GM18502 (cell line): ENCODE measurements at regions not wholly inside any gene's neighbourhood (a gene's known extent, or its start where the extent isn't known, plus 50 kb on each side); places are given as distances from the start of the nearest gene placed in this dataset.

Source experiments
- ATAC-seq: cut with Tn5 transposase; IDR thresholded peaks from one replicate; pipeline ENCODE4 v1.9.1; 2021; ENCODE audit warnings: mild to moderate bottlenecking; ENCODE audit not compliant: unreplicated experiment, poor library complexity

DNA sequence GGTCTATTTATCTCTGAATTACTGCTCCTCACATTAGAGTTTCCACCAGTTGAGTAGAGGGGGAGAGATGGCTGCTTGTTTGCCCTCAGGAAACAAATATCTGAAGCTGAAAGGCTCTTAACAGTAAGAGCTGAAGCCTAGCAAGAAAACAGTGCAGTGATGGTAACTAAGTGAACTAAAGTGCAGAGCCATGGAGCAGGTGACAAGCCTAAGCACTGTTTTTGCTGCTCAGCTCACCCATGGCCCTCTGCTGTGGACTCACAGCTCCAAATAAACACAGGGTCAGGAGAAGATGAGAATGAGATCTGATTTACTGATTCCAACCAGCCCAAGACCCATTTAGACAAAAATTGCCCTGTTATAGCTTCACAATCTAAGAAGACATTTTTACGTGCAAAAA, 118.4 kb downstream of the ETAA1 start:
- no peak for ATAC-seq

DNA sequence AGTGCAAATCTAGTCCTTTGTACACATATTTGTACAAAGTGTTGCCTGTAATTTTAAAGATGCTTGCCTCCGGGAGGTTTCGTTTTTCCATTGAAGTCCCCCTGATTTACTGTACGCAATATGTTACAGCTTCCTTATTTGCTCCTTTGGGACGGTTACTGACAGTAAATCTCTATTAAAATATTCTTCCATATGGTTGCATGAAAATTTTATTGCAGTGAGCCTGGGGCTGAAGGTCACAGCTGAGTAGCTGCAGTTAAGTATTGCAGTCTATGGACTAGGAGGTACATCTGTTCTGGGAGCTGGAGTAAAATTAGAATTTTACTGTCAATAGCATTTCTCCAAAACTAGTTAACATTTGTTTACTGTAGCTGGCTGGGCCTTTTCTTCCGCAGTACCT, 119.2 kb downstream of the ETAA1 start:
- ATAC-seq, result no peak

DNA sequence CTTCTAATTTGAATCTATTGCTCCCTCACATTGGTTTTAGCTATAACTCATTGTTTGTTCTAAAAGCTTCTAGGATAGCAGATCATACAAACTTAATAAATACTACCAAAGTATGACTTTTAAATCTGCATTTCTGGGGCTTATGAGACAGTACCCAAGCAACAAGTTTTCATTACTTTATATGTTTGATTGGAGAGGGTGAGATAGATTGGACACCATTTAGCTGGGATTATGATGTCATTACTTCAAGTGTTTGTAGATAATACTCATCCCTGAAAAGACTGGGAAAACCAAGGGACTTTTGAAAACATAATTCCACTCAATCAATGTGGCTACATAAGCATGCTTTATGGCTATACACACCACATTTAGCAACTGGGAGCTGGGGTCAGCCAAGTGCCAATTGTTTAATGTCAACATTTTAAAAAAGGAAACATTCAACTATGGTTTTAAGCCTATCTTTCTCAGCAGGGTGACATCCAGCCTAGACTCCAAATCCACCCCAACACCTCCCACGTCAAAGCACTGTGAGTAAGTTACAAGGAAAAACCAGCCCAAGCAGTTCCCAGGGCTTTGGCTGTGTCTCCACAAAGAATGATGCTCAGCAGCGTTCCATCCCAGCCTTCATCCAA, 119.9 kb downstream of the ETAA1 start:
- ATAC-seq, result no peak

DNA sequence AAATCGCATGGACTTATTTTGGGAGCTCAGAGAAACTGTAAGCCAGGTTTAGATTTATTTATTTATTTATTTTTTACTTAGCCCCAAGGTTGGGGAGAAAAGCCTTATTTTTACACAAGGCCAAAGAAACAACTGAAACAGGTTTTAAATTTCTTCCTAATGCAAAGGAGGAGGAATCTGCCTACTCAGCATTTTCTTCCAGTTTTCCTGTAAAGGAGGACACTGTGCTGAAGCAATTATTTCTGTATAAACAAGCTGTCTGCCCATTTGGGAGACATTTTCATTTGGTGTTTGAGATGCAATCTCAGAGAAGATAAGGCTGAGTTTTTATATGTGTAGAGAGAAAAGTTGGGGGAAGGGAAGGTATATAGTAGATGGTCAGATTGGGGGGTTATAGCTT, 125.0 kb downstream of the ETAA1 start:
- ATAC-seq, result no peak

DNA sequence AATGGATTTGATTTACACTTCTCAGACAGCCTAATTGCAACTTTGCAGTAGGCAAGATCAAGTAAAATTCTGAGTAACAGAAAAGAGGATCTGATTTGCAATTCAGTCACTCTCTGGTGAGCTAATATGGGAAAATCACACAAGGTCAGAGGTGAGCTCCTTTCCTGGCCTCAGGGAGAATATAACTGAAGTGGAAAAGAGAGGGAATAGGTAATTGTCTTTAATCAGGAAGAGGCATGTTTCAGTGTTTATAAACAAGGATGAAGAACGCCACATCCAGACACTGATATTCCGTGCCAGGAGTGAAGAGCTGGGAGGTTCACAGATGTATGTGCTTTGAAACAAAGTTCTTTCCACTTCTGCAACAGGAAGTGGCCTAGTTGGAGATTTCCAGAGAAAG, 127.1 kb downstream of the ETAA1 start:
- ATAC-seq, result no peak

DNA sequence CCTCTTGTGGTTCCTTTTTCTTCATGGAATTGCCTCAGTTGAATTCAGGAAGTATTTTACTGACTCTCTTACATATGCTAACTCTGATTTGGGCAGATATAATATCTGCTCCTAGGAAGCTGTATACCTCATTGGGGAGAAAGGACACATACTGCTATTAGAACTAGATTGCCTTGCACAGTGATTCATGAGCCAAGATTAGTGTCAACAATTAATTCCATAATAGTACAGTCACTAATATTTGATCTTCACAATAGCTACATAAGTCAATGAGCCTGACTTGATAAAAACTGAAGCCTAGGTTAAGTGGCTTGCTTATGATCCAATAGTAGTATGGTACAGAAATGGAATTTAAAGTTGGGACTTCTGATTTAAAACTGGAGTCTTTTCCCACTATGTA, 127.6 kb downstream of the ETAA1 start:
- ATAC-seq, result no peak

DNA sequence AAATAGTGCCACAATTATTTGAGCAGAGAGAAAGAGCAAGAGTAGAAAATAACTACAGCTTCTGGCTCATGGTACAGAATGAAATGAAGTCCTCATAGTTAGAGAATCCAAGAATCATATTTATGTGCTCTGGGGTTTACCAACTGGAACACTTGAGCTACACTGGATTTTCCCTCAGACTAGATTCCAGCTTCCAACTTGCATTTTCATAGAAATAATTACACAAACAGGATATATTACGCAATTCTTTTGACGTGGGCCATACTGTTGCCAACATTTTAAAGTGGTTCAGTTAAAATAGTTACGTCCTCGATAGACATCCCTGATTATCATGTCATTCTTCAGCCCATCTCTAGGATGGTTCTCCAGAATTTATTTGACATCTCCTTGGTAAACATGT, 129.2 kb downstream of the ETAA1 start:
- ATAC-seq, result no peak

DNA sequence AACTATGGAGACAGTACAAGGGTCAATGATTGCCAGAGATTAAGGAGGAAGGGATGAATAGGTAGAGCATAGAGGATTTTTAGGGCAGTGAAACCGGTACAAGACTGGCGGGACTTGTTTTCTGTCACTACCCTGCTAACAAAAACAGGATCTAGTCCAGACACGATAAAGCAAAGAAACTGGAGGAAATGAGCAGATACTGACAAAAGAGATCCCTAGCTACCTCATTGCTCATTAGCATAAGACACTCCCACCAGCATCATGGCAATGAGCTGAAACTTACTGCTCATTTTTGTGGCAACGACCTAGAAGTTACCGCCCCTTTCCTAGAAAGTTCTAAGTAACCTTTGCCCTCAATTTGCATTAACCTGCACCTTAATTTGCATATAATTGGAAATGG, 131.2 kb downstream of the ETAA1 start:
- no peak for ATAC-seq

DNA sequence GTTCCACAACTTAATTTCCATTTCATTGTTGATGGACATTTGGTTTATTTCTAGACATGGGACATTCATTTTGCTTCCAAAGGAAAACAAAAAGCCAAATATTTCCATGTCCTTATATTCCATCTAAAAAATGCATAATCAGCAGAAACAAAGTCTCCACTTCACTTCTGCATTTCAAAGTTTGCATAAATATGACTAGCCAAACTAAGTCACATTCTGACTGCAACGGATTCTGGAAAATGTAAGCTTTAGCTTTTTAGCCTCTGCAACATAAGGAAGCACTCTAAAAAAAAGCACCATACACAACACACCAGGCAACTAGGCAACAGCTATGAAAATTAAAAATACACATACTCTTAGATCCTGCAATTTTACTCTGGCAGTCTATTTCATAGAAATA, 135.3 kb downstream of the ETAA1 start:
- ATAC-seq, result no peak

DNA sequence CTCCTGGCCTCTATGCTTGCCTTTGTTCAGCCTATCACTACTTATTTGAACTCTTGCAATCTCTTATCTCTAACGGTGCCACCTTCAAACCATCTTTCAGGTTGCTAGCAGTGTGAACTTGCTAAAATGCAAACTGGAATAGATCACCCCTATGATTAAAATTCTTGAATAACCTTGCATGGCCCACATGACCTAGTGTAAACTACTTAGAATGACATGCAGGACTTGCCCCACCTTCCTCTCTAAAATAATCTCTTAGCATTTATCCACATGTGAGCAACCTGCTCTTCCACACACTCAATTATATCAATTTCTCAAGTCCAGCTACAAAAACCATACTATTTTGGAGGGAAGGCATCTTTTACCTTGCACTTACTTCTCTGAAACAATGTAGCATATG, 137.6 kb downstream of the ETAA1 start:
- ATAC-seq, result no peak

DNA sequence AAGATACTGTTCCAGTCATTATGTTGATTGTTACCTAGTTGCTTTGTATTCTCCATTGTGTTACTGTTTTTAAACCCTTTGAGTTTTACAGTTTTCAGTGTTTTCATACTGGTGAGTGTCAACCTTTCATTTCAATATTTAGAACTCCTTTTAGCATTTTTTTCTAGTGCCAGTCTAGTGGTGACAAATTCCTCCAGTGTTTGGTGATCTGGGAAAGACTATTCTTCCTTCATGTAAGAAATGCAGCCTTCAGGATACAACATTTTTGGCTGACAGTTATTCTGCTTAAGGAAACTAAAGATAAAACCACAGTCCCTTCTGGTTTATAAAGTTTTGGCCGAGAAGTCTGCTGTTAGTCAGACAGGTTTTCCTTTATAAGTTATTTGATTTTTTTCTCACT, 143.8 kb downstream of the ETAA1 start:
- ATAC-seq, result no peak

DNA sequence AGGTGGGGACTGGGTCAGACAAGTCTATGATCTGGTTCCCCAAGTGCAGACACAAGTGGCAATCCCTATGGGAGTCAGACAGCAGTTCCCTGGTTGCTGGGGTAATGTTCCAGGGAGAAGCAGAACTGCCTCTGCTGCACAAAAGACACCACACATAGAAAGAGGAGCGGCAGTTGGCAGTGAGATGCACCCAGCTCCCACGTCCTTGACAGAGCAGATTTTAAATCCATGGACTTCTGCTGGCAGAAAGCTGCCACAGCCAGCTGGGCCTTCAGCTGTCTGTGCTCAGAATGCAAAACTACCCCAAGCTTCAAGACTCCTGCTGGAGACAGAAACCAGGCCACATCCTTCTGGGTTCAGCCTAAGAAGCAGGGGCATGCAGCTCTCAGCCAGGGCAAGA, 147.2 kb downstream of the ETAA1 start:
- no peak for ATAC-seq

DNA sequence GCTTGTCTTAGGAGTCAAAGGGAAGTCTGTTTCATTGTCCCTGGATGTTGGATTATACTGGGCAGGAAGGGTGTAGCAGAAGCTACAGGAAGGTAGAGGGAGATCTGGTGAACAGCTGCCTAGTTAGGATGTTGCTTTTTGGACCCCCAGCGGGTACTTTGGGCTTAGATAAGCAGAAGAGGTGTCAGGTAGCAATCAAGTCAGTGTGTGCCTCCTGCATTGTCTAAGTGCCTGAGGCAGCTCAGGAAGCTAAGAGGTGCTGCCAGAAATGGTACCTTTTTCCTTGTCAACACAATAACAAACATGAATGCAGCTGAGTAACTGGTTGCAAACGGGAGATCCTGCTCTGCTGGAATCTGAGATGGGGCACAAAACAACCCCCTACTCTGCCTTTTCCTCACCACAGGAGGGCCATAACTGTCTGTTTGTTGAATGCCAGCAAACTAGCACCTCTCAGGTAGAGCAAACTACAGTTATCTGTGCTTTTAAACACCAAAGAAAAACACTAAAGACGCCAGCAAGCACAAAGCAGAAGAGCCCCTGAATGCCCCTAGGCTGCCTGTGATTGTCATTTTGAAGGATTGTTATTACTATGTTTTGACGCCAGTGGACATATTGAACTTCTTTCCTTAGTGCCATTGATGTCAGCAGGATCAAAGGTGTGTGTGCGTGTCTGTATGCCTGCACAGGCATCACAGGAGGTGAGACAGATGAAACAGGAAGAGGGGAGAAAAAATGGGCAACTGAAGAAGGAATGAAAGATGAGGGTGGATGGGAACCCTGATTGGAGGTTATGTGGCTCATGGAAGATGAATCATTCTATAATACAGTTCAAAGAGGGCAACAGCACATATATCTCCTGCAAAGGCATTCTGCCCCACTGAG, 151.4 kb downstream of the ETAA1 start:
- ATAC-seq, result no peak

DNA sequence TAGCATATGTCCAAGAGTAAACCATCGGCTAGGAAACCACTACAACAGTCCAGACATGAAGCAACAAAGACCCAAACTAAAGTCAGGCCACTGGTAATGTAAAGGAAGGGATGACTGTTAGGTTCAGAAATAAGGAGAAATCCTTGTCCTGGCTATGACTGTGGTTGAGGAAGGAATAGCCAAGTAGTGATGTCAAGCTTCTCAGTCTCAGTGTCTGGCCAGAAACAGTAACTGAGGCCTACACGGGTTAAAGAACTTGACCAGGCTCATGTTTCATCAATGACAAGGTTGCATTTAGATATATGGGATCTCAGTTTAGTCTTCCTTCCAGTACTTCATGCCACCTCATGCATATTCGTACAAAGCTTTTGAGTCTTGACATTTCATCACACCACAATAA, 162.0 kb downstream of the ETAA1 start:
- no peak for ATAC-seq

DNA sequence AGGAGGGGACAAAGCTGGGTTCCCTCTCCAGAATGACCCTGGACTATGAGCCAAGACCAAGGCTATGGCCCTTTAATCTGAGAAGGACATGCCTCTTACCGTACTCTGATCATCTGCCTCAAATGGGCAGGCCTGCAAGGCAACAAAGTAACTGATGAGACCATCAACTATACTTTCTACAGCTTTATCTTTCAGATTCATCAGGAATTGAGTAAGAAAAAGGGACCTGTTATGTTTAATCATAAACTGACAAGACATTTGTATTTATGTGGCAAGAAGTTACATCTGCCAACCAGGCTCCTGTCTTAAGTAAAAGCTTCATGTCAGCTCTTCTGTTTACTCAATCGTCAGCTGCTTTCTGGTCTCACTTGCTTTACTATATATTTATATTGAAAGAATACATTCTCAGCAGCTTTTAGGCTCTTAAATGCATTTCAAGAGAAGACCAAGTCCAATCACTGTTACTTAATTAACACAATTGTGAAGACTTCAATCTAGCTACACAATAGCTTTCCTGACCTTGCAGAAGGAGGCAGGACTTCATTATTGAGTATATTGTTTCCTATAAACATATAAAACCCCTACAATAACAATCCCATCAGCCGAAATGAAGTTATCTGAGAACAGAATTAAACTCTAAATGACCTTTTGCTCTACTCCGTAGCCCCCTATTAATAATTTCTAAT, 163.8 kb downstream of the ETAA1 start:
- ATAC-seq, result no peak

DNA sequence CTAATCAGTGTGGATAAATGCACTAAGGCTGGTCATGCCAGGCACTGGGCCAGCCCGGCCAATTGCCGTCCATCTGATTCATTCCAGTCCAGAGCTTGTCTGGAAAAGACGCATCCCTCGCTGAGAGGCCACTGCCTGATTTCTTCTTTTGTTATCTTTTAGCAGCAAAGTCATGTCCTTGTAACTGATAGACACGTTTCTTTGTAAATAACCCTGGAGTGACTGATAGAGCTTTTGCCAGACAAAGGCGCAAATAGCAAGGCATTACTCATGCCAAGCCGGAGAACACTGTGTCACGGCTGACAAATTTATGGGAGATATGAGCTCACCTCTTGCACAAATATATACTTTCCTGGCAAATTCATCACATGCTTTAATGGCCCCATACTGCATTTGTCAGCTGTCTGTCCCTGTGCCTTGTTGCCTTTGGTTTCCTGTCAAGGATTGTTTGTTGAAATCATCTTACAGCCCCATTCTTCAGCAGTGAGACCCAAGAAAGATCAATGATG, 164.4 kb downstream of the ETAA1 start:
- ATAC-seq, result no peak

DNA sequence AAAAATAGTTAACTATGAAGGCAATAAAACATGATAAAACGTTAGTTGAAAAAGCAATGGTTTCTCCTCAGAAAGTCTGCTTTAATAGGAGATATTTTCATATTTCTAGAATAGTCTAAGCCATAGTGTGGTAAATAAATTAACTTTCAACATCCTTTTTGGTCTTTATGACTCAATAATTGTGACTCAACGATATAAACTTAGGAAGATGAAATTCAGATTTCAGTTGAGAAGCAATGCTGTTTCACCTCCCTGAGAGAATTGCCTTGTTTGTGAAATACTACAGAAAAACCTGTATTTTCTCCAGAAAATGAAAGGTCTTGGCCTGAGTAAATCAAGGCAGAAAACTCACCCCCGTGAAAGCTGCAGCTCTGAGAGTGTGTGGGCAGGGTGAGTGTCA, 166.9 kb downstream of the ETAA1 start:
- ATAC-seq, result no peak

DNA sequence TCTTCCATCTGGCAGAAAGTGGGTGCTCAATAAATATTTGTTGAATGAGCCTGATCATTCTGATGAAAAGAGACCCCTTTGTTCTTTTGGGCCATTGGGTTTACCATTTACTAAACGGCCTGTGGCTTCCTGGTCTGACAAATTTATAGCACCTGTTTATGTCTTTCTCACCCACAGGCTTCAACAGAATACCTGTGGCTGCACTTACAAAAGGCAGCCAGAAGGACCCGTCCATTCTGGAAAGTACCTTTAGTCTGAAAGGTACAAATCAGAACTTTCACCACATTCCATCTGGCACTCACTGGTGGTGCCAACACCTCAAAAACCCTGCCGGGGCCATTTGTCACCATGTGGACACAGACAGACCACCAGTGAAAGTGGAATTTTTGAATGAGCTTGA, 167.5 kb downstream of the ETAA1 start:
- ATAC-seq, result no peak

DNA sequence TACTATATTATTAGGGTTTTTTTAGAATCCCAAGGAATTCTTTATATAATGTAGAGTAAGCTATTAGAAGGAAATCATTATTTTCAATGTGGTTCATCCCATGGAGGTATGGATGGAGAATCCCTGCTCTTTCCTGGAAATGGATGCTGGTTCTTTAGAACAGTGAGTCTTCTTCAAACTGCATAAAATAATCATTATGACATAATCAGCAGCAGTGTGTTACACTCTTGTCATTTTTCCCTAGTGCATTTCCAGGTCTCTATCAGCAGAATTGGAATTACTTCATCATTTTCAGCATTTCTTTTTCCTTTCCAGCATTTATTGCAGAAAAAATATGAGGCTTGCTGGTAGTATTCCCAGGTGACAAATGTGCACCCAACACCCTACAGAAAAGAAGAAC, 168.1 kb downstream of the ETAA1 start:
- ATAC-seq, result no peak

DNA sequence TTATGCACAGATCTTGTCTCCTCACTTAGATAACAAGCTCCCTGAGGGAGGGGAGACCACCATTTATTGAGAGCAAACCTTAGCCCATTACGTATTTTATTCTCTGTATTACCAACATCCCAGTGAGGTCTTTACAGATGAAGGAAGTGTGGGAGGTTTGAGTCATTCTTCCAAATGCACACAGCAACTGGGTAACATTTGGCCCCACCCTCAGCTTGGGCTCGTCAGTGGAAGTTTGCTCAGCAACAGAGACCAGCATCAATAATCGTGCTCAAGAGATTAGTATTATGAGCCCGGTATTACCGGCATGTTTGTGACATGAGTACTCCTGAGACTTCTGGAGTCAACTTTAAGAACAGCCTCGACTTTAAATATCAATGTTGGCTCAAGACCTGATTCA, 168.6 kb downstream of the ETAA1 start:
- ATAC-seq, result no peak

DNA sequence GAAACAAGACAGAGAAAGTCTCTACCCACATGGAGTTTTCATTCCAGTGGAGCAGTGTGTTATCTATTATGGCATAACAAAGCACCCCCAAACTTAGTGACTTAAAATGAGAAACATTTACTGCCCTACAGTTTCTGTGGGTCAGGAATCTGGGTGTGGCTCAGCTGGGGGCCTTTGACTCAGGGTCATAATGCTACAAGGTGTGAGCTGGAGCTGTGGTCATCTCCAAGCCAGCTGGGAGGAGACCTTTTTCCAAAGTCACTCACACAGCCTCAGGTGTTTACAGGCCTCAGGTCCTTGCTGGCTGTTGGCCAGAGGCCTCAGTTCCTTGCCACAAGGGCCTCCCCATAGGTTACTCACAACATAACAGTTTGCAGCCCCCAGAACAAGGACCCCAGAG, 169.2 kb downstream of the ETAA1 start:
- ATAC-seq, result no peak
